ENCODE measurements at regions not wholly inside any gene's neighbourhood (a gene's known extent, or its start where the extent isn't known, plus 50 kb on each side); places are given as distances from the start of the nearest gene placed in this dataset.

GRCh38 chr6:15981956-15982355 lies 146.9 kb upstream of the MYLIP start:
- peaks cover 8% of the 10 kb centered on the region for H3K9me3 Mint-ChIP-seq (ENCODE audit: unreplicated experiment)
- BruUV-seq (replicated peaks): no TSS peak
- CTCF ChIA-PET: no interaction called here
- H3K4me1 Mint-ChIP-seq (ENCODE audit: insufficient read depth, unreplicated experiment): peaks cover 6% of the 10 kb centered on the region
- DNase-seq (ENCODE audit: unreplicated experiment): no peak
- H3K27ac Mint-ChIP-seq (ENCODE audit: low read depth, unreplicated experiment): no peak overlapping the region
- no peak for TF ChIP-seq CTCF (IDR thresholded peaks at IDR 0.05; ENCODE audit: unreplicated experiment)
- no peaks in the 10 kb centered on the region for H3K27me3 Mint-ChIP-seq (ENCODE audit: insufficient read depth, unreplicated experiment)
- no peaks in the 10 kb centered on the region for H3K36me3 Mint-ChIP-seq (ENCODE audit: insufficient read depth, unreplicated experiment)
- no peak overlapping the region for H3K4me3 Mint-ChIP-seq (ENCODE audit: unreplicated experiment)
- POLR2A ChIA-PET: interaction anchor here (0.6 kb wide), 1 partner anchor 110 kb away, joined by 3 read pairs; no protein-coding TSS in a partner anchor
- intact Hi-C loops (cut with micrococcal nuclease): no loop called here

- no TSS peak for BruUV-seq (replicated peaks)
- H3K27ac Mint-ChIP-seq (ENCODE audit: low read depth, unreplicated experiment): no peak overlapping the region
- POLR2A ChIA-PET: interaction anchor here (1.2 kb wide), 1 partner anchor 12 kb away, joined by 4 read pairs; no protein-coding TSS in a partner anchor
These were observed 148.1 kb upstream of the MYLIP start for GRCh38 chr6:15980801-15981200.

GRCh38 chr6:15978426-15978825 lies 150.5 kb upstream of the MYLIP start:
- no peak for DNase-seq (ENCODE audit: unreplicated experiment)
- Mint-ChIP-seq H3K9me3 (ENCODE audit: unreplicated experiment) (peaks cover 16% of the 10 kb centered on the region), H3K4me3 (ENCODE audit: unreplicated experiment) (no peak overlapping the region), H3K27me3 (ENCODE audit: insufficient read depth, unreplicated experiment) (no peaks in the 10 kb centered on the region), H3K36me3 (ENCODE audit: insufficient read depth, unreplicated experiment) (no peaks in the 10 kb centered on the region), H3K4me1 (ENCODE audit: insufficient read depth, unreplicated experiment) (peaks cover 6% of the 10 kb centered on the region), H3K27ac (ENCODE audit: low read depth, unreplicated experiment) (no peak overlapping the region)
- ChIA-PET CTCF (no interaction called here), POLR2A (interaction anchor here (0.7 kb wide), 1 partner anchor 9 kb away, joined by 3 read pairs; no protein-coding TSS in a partner anchor)
- no peak for TF ChIP-seq CTCF (IDR thresholded peaks at IDR 0.05; ENCODE audit: unreplicated experiment)
- intact Hi-C loops (cut with micrococcal nuclease): no loop called here
- no TSS peak for BruUV-seq (replicated peaks)

More at GRCh38 chr6:15980801-15981200, 148.1 kb upstream of the MYLIP start:
- H3K9me3 Mint-ChIP-seq (ENCODE audit: unreplicated experiment): peaks cover 8% of the 10 kb centered on the region
- DNase-seq (ENCODE audit: unreplicated experiment): peak; percentile 6
- intact Hi-C loops (cut with micrococcal nuclease): no loop called here
- CTCF ChIA-PET: interaction anchor here (0.8 to 0.9 kb wide), 2 partner anchors 93 to 184 kb away, joined by 3 to 4 read pairs; no protein-coding TSS in a partner anchor
- H3K27me3 Mint-ChIP-seq (ENCODE audit: insufficient read depth, unreplicated experiment): no peaks in the 10 kb centered on the region
- no peaks in the 10 kb centered on the region for H3K36me3 Mint-ChIP-seq (ENCODE audit: insufficient read depth, unreplicated experiment)
- peaks cover 6% of the 10 kb centered on the region for H3K4me1 Mint-ChIP-seq (ENCODE audit: insufficient read depth, unreplicated experiment)
- no peak overlapping the region for H3K4me3 Mint-ChIP-seq (ENCODE audit: unreplicated experiment)
- no peak for TF ChIP-seq CTCF (IDR thresholded peaks at IDR 0.05; ENCODE audit: unreplicated experiment)

GRCh38 chr6:15977050-15977449 lies 151.8 kb upstream of the MYLIP start:
- no peaks in the 10 kb centered on the region for H3K27me3 Mint-ChIP-seq (ENCODE audit: insufficient read depth, unreplicated experiment)
- no TSS peak for BruUV-seq (replicated peaks)

More at GRCh38 chr6:15977050-15977449, 151.8 kb upstream of the MYLIP start:
- no peak for DNase-seq (ENCODE audit: unreplicated experiment)
- Mint-ChIP-seq H3K4me3 (ENCODE audit: unreplicated experiment) (no peak overlapping the region), H3K9me3 (ENCODE audit: unreplicated experiment) (peaks cover 8% of the 10 kb centered on the region), H3K36me3 (ENCODE audit: insufficient read depth, unreplicated experiment) (no peaks in the 10 kb centered on the region), H3K4me1 (ENCODE audit: insufficient read depth, unreplicated experiment) (peaks cover 6% of the 10 kb centered on the region), H3K27ac (ENCODE audit: low read depth, unreplicated experiment) (no peak overlapping the region)
- ChIA-PET POLR2A (no interaction called here), CTCF (interaction anchor here (0.8 to 1.3 kb wide), 3 partner anchors 19 to 38 kb away, joined by 3 read pairs; no protein-coding TSS in a partner anchor)
- no peak for TF ChIP-seq CTCF (IDR thresholded peaks at IDR 0.05; ENCODE audit: unreplicated experiment)
- intact Hi-C loops (cut with micrococcal nuclease): no loop called here

Data from MCF 10A (cell line).